Testis (tissue), 2 donors: ENCODE measurements at regions not wholly inside any gene's neighbourhood (a gene's known extent, or its start where the extent isn't known, plus 50 kb on each side); places are given as distances from the start of the nearest gene placed in this dataset.

Experiments
- CTCF ChIP-seq, 3 experiments: fragments of 450-650 bp in 2 of 3; fragments of 200-600 bp in 1 of 3; sonication (generic) in 1 of 3; IDR thresholded peaks; one replicate each; pipeline ENCODE4 v1.5.1; 2016 to 2019; ENCODE audit warnings: antibody characterized with exemption in 3 of 3, mild to moderate bottlenecking in 2 of 3, moderate library complexity in 1 of 3
- POLR2A ChIP-seq: fragments of 450-650 bp; IDR thresholded peaks from one replicate; pipeline ENCODE4 v1.6.1; 2017; ENCODE audit warnings: antibody characterized with exemption, mild to moderate bottlenecking, moderate library complexity

- TF ChIP-seq CTCF (IDR thresholded peaks at IDR 0.05) (no peak), POLR2A (no peak)
Observed at GRCh38 chr15:95254263-95254662, 1022.9 kb downstream of the MCTP2 start.
